Cardiac septum (tissue), 1 donor: ENCODE measurements at regions not wholly inside any gene's neighbourhood (a gene's known extent, or its start where the extent isn't known, plus 50 kb on each side); places are given as distances from the start of the nearest gene placed in this dataset.

ENCODE experiments used
- DNase-seq: peaks from one replicate; pipeline ENCODE4 v3.0.0-alpha.2; 2020; ENCODE audit warnings: low spot score
- intact Hi-C: fragments of 100-400 bp; cut with DNase I; formaldehyde crosslinking; loops from one replicate; pipeline ENCODE4 v1.14.0; 2022
- donor health status: DM: no; HTN: no; CAD: no.

GRCh38 chr14:87575378-87575777 lies 417.6 kb downstream of the GALC start:
- intact Hi-C loops, result no loop called here
- DNase-seq, result no peak

DNA sequence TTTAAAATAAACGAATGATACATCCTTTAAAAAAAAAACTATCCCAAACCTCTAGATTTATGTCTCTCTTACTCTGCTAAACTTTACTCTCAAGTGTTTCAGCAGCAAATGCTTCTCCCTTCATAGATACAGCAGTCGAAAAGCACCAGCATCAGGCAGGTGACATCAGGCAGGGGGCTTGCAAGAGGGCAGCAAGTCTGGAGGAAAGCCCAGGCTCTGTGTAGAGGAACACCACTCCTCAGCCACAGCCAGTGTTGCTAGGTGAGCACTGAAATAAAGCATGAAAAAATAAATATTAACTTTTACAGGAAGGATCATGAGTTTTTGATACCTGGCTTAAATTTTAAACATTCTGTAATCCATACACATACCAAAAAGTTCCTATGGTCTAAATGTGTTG lies 419.4 kb downstream of the GALC start:
- intact Hi-C loops, result no loop called here
- no peak for DNase-seq

DNA sequence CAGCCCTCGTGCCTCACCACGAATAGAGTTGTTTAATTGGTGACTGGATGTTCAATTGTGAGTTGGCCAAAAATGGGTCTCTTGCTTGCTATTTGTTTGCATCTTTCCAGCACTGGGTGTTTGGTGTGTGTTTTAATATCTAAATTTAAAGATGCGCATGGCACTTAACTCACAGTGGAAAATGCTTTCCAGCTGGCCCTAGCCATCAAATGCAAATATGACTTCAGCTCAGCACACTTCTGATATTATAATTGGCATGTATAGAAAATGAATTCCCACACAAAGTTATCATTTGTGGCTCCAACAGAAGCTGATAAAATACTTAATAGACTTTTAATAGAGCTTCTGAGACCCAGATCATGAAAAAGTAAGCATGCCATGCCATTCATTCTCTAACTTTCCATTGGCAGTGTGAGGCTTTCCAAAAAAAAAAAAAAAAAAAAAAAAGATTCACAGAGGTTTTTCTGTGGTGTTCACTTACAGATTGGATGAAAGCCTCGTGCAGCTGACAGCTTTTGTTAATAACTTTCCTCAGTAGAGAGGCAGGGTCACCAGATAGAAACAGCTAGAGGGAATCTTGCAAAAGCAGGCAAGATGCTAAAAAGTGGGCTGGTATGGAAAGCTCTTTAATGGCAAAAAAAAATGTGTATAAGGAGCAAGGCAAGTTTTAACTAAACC lies 425.2 kb downstream of the GALC start:
- intact Hi-C loops, result no loop called here
- DNase-seq, result no peak

DNA sequence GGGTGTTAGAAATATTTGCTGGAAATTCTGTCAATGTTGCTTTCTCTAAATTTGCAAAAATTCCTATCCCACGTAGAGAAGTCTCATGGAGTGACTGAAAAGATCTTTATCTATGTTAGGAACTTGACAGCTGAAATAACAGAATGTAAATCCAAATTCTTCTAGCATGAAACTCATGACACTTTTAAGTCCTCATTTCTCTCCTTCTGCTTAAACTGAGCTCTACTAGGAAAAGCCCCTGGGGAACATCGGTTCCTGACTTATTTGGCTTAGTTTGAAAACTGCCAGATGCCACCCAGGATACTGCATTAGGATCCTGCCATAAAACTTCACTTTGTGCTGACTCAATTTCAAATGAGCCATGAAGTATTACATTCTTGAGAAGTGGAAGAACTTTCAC lies 426.0 kb downstream of the GALC start:
- DNase-seq, result no peak
- intact Hi-C loops, result no loop called here

DNA sequence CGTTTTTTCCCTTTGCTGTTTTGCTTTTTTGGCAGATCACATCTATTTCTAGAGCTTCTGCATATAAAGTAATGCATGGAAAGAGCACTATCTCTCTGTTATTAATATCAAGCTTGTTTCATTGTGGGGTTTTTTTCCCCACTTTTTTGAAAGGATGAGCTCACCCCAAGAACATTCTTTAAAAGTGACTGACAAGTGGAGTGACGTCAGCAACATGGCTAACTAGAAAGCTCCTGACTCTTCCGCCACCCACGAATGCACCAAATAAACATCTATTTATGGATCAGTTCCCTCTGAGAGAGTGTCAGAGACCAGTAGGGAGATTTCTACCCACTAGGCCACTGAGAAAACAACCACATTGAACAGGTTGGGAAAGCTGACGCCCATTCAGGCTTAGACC lies 445.4 kb downstream of the GALC start:
- DNase-seq, result no peak
- intact Hi-C loops, result no loop called here

GRCh38 chr14:87542288-87542687 lies 450.7 kb downstream of the GALC start:
- intact Hi-C loops, result no loop called here

GRCh38 chr14:87540339-87540738 lies 452.6 kb downstream of the GALC start:
- intact Hi-C loops, result no loop called here
- no peak for DNase-seq

More at GRCh38 chr14:87542288-87542687, 450.7 kb downstream of the GALC start:
- DNase-seq, result no peak

DNA sequence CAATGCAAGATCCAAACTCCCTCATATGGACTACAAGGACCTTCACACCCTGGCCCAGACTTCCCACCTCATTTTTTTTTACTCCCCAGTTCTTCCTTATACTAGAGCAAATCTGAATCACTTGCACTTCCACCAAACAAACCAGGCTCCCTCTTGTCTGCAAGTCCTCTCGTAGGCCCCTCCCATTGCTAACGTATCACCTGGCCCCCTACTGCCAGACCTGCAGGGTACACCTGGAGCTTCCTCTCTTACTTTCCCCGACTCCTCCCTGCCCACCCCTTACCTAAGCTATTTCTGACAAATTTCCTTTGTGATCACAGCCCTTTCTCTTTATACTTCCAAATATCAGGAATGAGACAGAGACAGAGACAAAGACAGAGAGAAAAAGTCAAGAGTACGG lies 463.9 kb downstream of the GALC start:
- DNase-seq, result no peak
- intact Hi-C loops, result no loop called here

DNA sequence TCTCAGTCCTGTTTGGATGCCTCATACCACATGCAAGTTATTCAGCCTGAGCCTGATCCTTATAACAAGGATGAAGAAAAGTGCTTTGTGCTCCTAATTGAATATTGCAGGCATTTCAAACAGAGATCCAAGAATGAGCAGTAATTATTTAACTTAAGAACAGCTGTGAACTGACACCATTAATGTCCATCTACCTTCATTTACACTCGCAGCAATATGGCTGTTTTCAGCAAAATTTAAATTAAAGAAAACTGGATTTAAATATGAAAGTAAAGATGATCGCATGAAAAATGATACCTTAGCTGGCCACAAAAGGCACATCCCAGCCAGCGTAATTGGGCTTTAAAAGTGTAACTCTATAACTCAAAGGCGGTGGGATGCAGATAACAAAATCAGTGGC lies 466.3 kb downstream of the GALC start:
- DNase-seq, result no peak

GRCh38 chr14:87524011-87524410 lies 469.0 kb downstream of the GALC start:
- intact Hi-C loops, result no loop called here
- DNase-seq, result no peak

More for the DNA sequence above, 466.3 kb downstream of the GALC start:
- intact Hi-C loops, result no loop called here

GRCh38 chr14:87522575-87522974 lies 470.4 kb downstream of the GALC start:
- intact Hi-C loops, result no loop called here
- DNase-seq, result no peak

DNA sequence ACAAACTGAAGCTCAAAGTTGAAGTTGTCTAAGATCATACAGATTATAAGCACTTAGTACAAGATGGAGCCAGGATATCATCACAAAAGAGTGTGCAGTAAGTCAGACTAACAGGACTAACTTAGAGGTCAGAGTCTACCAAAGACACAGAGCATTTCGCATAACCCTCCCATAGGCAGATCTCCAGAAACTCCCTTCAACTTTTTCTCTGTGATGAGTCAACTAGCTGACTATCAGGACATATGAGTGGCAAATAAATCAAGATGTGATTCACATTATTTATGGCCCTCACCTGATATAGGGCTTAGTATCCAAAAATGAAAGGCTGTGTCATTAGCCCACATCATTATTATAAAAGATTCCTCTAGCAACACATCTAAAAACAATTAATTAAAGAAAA lies 484.6 kb downstream of the GALC start:
- no peak for DNase-seq
- intact Hi-C loops, result no loop called here

- intact Hi-C loops, result no loop called here
- no peak for DNase-seq
Measured at GRCh38 chr14:87503711-87504110, 489.3 kb downstream of the GALC start.

DNA sequence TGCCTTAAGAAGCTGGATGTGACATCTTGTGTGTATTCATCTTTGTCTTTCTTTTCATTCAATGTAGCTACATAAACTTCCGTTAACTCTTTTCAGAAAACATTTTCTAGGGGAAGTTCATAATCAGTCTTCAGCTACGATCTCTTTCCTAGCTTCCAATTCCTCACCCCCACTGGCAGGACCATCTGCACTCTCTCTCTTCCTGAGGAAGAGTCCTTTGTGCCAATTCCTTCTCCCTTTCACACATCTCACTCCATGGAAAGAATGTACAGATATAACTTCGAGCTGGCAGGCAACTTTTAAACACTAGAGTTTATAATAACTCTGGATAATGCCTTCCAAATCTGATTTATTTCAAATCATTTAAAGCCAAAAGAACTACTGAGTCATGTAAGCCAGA lies 495.7 kb downstream of the GALC start:
- DNase-seq, result no peak
- intact Hi-C loops, result no loop called here

- no peak for DNase-seq
- intact Hi-C loops, result no loop called here
Measured at GRCh38 chr14:87494010-87494409, 499.0 kb downstream of the GALC start.

GRCh38 chr14:87492561-87492960 lies 500.4 kb downstream of the GALC start:
- no peak for DNase-seq
- intact Hi-C loops, result no loop called here

- DNase-seq, result no peak
- intact Hi-C loops, result no loop called here
Measured at GRCh38 chr14:87491816-87492215, 501.2 kb downstream of the GALC start.

DNA sequence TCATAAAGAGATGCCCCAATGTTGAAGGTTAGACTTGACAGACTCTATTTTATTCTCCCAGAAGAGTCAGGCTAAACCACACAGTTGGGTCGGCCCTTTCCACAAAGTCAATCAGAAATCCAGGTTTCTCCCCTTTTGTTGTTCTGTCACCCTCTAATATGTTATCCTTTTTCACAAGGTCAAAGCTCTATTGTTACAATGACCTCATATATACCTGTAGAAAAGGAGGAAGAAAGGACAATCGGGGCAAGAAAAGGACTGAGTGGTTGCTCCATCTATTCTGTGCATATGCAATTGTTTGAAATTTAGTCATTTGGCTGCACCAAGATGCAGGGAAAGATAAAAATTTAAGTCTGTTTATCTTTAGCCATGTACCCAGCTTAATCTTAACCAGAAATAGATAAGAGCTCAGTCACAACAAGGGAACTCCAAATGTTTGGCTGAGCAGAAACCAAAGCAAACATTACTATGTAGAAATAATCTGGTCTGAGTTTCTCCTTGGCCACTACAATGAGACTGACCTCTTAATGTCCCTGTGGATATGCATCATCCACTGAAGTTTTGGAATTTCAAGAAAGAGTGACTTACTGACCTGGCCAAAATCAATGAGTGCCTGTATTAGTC lies 503.7 kb downstream of the GALC start:
- no peak for DNase-seq
- intact Hi-C loops, result no loop called here

GRCh38 chr14:87483271-87484260 lies 509.4 kb downstream of the GALC start:
- DNase-seq, result no peak
- intact Hi-C loops, result no loop called here

GRCh38 chr14:87468531-87468930 lies 524.5 kb downstream of the GALC start:
- no peak for DNase-seq
- intact Hi-C loops, result no loop called here

DNA sequence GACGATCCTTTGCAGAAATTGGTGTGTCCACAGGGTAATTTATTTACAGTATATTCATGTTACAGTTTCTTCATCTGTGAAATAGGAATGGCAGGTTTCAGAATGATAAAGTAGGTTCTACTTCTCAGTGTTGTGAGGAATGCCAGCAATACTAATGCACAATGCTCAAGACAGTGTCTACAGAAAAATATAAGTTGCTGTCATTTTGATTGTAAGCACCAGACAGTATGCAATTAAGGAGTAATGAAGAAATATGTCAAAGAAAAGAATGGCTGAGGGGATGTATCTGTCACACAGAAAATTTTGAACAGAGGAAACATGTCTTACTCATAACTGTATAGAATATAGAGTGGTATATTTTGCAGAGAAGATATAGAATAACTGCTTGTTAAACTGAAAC lies 525.4 kb downstream of the GALC start:
- DNase-seq, result no peak
- intact Hi-C loops, result no loop called here
